ENCODE measurements at regions not wholly inside any gene's neighbourhood (a gene's known extent, or its start where the extent isn't known, plus 50 kb on each side); places are given as distances from the start of the nearest gene placed in this dataset.
A peak's percentile ranks its signal among the peaks of the same experiment; 100 is the strongest.

- no peaks in the 10 kb centered on the region for H3K79me2 ChIP-seq (ENCODE audit: control insufficient read depth, insufficient read depth, low read length)
- peaks cover 0 to 4% of the 10 kb centered on the region in 2 experiments; a peak in 1 of 5 replicates for H3K27me3 ChIP-seq (ENCODE audit: control insufficient read depth in 2 of 2, insufficient read depth in 2 of 2, low read length in 2 of 2)
- H2AFZ ChIP-seq (ENCODE audit: low read depth, low read length): no peak overlapping the region
- H3K9me3 ChIP-seq (replicated peaks; ENCODE audit: control insufficient read depth, insufficient read depth, low read depth, low read length): no peaks in the 10 kb centered on the region
- intact Hi-C loops (cut with micrococcal nuclease) (no loop called here), in situ Hi-C loops (cut with MboI) (no loop called here)
- no peaks in the 10 kb centered on the region for H4K20me1 ChIP-seq (replicated peaks; ENCODE audit: control insufficient read depth, insufficient read depth, low read length)
- no peak overlapping the region for H3K4me3 ChIP-seq
- DNase-seq (ENCODE audit: extremely low read depth in 1 of 4, low spot score in 3 of 4) (no peak), FAIRE-seq (no peak), ATAC-seq (no peak)
- H3K4me1 ChIP-seq (replicated peaks in 1 of 2; ENCODE audit: control insufficient read depth in 2 of 2, insufficient read depth in 2 of 2, low read length in 2 of 2): peaks cover 19 to 20% of the 10 kb centered on the region in 2 experiments
- ChIA-PET CTCF (ENCODE audit: low intra/inter-chr PET ratio) (no interaction called here), POLR2A (interaction anchor here (1.0 kb wide), 1 partner anchor 17 kb away, joined by 3 read pairs; no protein-coding TSS in a partner anchor)
- no peaks in the 10 kb centered on the region for H3K9me1 ChIP-seq (ENCODE audit: control insufficient read depth, insufficient read depth, low read length)
- BruUV-seq (replicated peaks): no TSS peak
- TF ChIP-seq CREB3 (tag; conservative IDR thresholded peaks at IDR 0.05; ENCODE audit: low read depth) (no peak), RBM22 (IDR thresholded peaks at IDR 0.05; ENCODE audit: low read depth, low read length, poor library complexity, severe bottlenecking) (no peak), NRF1 (conservative IDR thresholded peaks at IDR 0.05 in 1 of 2, IDR thresholded peaks at IDR 0.05 in 1 of 2) (0 out of 4 replicates have a peak, but pooled peaks of 1 of the 2 experiments have one; percentile 1), JUNB (CRISPR knock-in tag; conservative IDR thresholded peaks at IDR 0.05) (no peak)
- WGBS (ENCODE audit: insufficient coverage, low coverage, missing lambda C conversion rate): 27% methylated on average over 8 of the region's 8 CpGs
- H3K9ac ChIP-seq (ENCODE audit: insufficient read depth in 1 of 2, low read depth in 2 of 2, low read length in 2 of 2): no peak overlapping the region
- no peak overlapping the region for H3K27ac ChIP-seq (ENCODE audit: extremely low read depth, low read depth, low read length)
- no peak overlapping the region for H3K4me2 ChIP-seq (ENCODE audit: insufficient read depth, low read length)
- no peaks in the 10 kb centered on the region for H3K36me3 ChIP-seq (ENCODE audit: control insufficient read depth, insufficient read depth, low read length)
Observed at GRCh38 chr2:20141806-20142205, 83.1 kb downstream of the SDC1 start.

Data from K562 (cell line).